Adrenal gland (tissue), 9 donors: ENCODE measurements at regions not wholly inside any gene's neighbourhood (a gene's known extent, or its start where the extent isn't known, plus 50 kb on each side); places are given as distances from the start of the nearest gene placed in this dataset.
"Not testable (repeated sequence)": the region's sequence is repeated elsewhere in the genome, so short reads cannot be mapped to it uniquely, and the experiment has no call there.

Source experiments
- DNase-seq, 7 donors: peaks; one replicate each; pipeline ENCODE4 v3.0.0-alpha.2; 2019 to 2020
- H3K27ac ChIP-seq, 5 donors: fragments of 200-600 bp; sonication (generic) in 4 of 5; 1 replicate in 3 of 5; 2 replicates in 2 of 5; pipeline versions ENCODE4 v1.5.1 to v1.8.0; 2016 to 2020; ENCODE audit warnings: mild to moderate bottlenecking in 1 of 5
- H3K27me3 ChIP-seq: fragments of 200-600 bp; 2 replicates; pipeline ENCODE4 v1.8.0; 2021
- H3K36me3 ChIP-seq, 2 donors: fragments of 200-600 bp; replicated peaks in 1 of 2; 1 replicate in 1 of 2; 2 replicates in 1 of 2; pipeline versions ENCODE4 v1.5.1 to v1.8.0; 2018 to 2022
- H3K4me1 ChIP-seq, 2 donors: fragments of 200-600 bp; replicated peaks in 1 of 2; 1 replicate in 1 of 2; 2 replicates in 1 of 2; pipeline versions ENCODE4 v1.5.1 to v1.8.0; 2018 to 2021
- H3K4me3 ChIP-seq, 4 donors: fragments of 200-600 bp; sonication (generic) in 3 of 4; one replicate each; pipeline ENCODE4 v1.5.1; 2016 to 2018
- H3K9me3 ChIP-seq, 3 donors: fragments of 200-600 bp; sonication (generic) in 1 of 3; replicated peaks in 1 of 3; 1 replicate in 2 of 3; 2 replicates in 1 of 3; pipeline versions ENCODE4 v1.5.1 to v1.8.0; 2016 to 2021
- POLR2A ChIP-seq, 2 donors: fragments of 450-650 bp; IDR thresholded peaks; one replicate each; pipeline ENCODE4 v1.6.1; 2017; ENCODE audit warnings: antibody characterized with exemption in 2 of 2, mild to moderate bottlenecking in 2 of 2, moderate library complexity in 1 of 2
- WGBS, 4 donors: extraction: QIAGEN DNeasy Blood & Tissue Kit in 2 of 4; methylation state at CpG; one replicate each; pipeline versions ENCODE4 v1.1.5 to v1.1.7; 2013 to 2017; 5-methylcytosine and 5-hydroxymethylcytosine counted together
- intact Hi-C, 2 donors: fragments of 100-400 bp; cut with DNase I; formaldehyde crosslinking; loops; one replicate each; pipeline versions ENCODE4 v1.14.1 to v1.15.0; 2022 to 2023
- TF ChIP-seq, protein P1 (sequence below), 6 experiments: fragments of 450-650 bp in 4 of 6; fragments of 200-600 bp in 2 of 6; sonication (generic) in 1 of 6; IDR thresholded peaks; 1 replicate in 5 of 6; 2 replicates in 1 of 6; pipeline versions ENCODE4 v1.5.1 to v1.8.0; 2016 to 2021; ENCODE audit warnings: antibody characterized with exemption in 6 of 6, mild to moderate bottlenecking in 2 of 6, moderate library complexity in 1 of 6
- donor health status: healthy with polysubstance abuse.
- donor health status: Bipolar disorder and iron deficiency.
- donor health status: DM: yes; HTN: yes; CAD: no.
- donor health status: DM: no; HTN: no; CAD: no.
- donor health status: DM: no; HTN: no; CAD: no.

DNA sequence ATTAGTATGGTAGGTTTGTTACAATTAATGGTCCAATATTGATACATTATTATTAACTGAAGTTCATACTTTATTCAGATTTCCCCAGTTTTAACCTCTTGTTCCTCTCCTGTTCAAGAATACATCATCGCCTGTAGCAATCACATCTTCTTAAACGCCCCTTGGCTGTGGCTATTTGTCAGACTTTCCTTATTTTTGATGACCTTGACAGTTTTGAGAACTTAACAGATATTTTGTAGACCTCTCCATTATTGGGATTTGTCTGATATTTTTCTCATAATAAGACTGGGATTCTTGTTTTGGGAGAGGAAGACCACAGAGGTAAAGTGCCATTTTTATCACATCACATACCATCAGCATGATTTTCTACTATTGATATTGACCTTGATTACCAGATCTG, 112.3 kb upstream of the MARCHF11 start:
- Histone ChIP-seq H3K4me1 (no peaks in the 10 kb centered on the region), H3K36me3 (no peaks in the 10 kb centered on the region), H3K4me3 (no peak overlapping the region), H3K27me3 (no peaks in the 10 kb centered on the region), H3K27ac (no peak overlapping the region), H3K9me3 (no peaks in the 10 kb centered on the region)
- no peak for DNase-seq
- TF ChIP-seq, protein P1, sequence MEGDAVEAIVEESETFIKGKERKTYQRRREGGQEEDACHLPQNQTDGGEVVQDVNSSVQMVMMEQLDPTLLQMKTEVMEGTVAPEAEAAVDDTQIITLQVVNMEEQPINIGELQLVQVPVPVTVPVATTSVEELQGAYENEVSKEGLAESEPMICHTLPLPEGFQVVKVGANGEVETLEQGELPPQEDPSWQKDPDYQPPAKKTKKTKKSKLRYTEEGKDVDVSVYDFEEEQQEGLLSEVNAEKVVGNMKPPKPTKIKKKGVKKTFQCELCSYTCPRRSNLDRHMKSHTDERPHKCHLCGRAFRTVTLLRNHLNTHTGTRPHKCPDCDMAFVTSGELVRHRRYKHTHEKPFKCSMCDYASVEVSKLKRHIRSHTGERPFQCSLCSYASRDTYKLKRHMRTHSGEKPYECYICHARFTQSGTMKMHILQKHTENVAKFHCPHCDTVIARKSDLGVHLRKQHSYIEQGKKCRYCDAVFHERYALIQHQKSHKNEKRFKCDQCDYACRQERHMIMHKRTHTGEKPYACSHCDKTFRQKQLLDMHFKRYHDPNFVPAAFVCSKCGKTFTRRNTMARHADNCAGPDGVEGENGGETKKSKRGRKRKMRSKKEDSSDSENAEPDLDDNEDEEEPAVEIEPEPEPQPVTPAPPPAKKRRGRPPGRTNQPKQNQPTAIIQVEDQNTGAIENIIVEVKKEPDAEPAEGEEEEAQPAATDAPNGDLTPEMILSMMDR (IDR thresholded peaks at IDR 0.05) = no peak
- TF ChIP-seq POLR2A (IDR thresholded peaks at IDR 0.05) = no peak
- intact Hi-C loops = no loop called here
- WGBS, 4 donors = 74 to 88% (median 82%) methylated on average over 2 of the region's 2 CpGs

DNA sequence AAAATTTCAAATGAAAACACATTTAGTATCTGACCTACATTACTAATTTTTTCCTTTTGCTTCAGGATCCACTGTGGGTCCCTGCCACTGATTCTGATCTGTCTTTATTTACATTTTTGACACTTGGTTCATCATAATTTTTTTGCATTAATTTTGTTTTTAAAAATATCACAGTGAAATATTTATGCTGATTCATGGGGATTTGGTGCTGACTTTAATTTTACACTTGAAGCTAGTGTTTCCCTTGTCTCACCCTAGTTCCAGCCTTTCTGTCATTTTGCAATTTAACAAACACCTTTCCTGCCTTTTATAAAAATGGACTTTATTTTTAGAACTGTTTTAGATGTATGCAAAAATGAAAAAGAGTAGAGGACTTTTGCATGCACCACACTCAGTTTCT, 111.9 kb upstream of the MARCHF11 start:
- Histone ChIP-seq H3K9me3 (no peaks in the 10 kb centered on the region), H3K4me3 (no peak overlapping the region), H3K36me3 (no peaks in the 10 kb centered on the region), H3K27me3 (no peaks in the 10 kb centered on the region), H3K27ac (no peak overlapping the region), H3K4me1 (no peaks in the 10 kb centered on the region)
- intact Hi-C loops = no loop called here
- TF ChIP-seq POLR2A (IDR thresholded peaks at IDR 0.05) = no peak
- TF ChIP-seq, protein P1 (IDR thresholded peaks at IDR 0.05) = no peak
- no peak for DNase-seq

DNA sequence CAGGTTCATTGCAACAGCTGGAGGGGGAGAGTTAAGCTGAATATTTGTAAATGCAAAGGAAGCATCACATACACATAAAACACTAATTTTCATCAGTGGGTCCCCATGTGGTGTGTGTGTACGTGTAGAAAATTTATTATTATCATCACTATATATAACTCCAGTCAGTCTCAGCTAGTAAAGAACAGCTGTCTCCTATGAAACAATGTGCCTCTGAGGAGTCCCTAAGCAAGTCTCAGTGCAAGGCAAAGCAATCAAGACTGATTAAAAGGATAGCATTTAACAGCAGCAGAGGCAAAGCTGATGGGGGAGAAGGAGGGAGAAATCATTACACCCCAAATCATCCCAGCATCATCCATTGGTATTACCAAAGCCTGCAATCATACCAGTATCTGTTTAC, 104.2 kb upstream of the MARCHF11 start:
- Histone ChIP-seq H3K9me3 (no peaks in the 10 kb centered on the region), H3K27me3 (no peaks in the 10 kb centered on the region), H3K4me1 (no peaks in the 10 kb centered on the region), H3K36me3 (no peaks in the 10 kb centered on the region), H3K27ac (no peak overlapping the region), H3K4me3 (no peak overlapping the region)
- intact Hi-C loops = no loop called here
- TF ChIP-seq, protein P1 (IDR thresholded peaks at IDR 0.05) = no peak
- TF ChIP-seq POLR2A (IDR thresholded peaks at IDR 0.05) = no peak
- 43 to 64% (median 60%) methylated on average over 1 of the region's 1 CpG for WGBS, 4 donors
- DNase-seq = no peak

DNA sequence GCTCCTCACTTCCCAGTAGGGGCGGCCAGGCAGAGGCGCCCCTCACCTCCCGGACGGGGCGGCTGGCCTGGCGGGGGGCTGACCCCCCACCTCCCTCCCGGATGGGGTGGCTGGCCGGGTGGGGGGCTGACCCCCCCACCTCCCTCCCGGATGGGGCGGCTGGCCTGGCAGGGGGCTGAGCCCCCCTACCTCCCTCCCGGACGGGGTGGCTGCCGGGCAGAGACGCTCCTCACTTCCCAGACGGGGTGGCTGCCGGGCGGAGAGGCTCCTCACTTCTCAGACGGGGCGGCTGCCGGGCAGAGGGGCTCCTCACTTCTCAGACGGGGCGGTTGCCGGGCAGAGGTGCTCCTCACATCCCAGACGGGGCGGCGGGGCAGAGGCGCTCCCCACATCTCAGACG, 97.3 kb upstream of the MARCHF11 start:
- DNase-seq, H3K27me3 ChIP-seq, H3K4me1 ChIP-seq, H3K36me3 ChIP-seq, H3K9me3 ChIP-seq, intact Hi-C loops, H3K4me3 ChIP-seq, H3K27ac ChIP-seq: not testable (repeated sequence)
- WGBS, 4 donors = 93 to 95% methylated on average over 10 to 21 of the region's 28 CpGs; no CpG with 5 or more reads in 2 of the 4 donors

DNA sequence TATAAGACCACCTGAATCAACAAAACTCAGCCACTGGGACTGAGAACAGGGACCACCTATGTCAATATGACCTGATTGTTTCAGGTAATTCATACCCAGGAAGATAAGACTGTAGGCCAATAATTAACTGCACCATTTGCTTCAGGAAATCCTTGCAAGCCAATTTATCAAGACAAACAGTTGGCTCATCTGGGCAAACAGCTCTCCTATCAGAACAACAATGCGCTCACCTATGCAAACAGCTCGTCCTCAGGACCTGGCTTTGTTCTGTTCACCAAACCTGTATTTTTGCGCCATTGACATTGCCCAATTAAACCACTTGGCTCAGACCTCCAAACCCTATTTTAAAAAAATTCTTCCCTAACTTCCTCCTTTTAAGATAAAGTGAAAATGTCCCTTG, 92.3 kb upstream of the MARCHF11 start:
- no peak overlapping the region for H3K4me3 ChIP-seq
- WGBS, 4 donors = 66 to 76% (median 71%) methylated on average over 3 of the region's 3 CpGs
- no peaks in the 10 kb centered on the region for H3K27me3 ChIP-seq
- no peaks in the 10 kb centered on the region for H3K4me1 ChIP-seq
- H3K9me3 ChIP-seq = no peaks in the 10 kb centered on the region
- no peaks in the 10 kb centered on the region for H3K36me3 ChIP-seq
- intact Hi-C loops = no loop called here
- DNase-seq = no peak
- no peak for TF ChIP-seq POLR2A (IDR thresholded peaks at IDR 0.05)
- TF ChIP-seq, protein P1 (IDR thresholded peaks at IDR 0.05) = no peak
- no peak overlapping the region for H3K27ac ChIP-seq
